Endometrium (tissue), 2 donors: ENCODE measurements at regions not wholly inside any gene's neighbourhood (a gene's known extent, or its start where the extent isn't known, plus 50 kb on each side); places are given as distances from the start of the nearest gene placed in this dataset.

Source experiments
- FAIRE-seq: peaks from 2 replicates; lab custom pipeline; 2012; peaks lifted over from hg19 to GRCh38; lab: Jason Lieb, UNC
- donor health status: control.
- donor health status: control.

DNA sequence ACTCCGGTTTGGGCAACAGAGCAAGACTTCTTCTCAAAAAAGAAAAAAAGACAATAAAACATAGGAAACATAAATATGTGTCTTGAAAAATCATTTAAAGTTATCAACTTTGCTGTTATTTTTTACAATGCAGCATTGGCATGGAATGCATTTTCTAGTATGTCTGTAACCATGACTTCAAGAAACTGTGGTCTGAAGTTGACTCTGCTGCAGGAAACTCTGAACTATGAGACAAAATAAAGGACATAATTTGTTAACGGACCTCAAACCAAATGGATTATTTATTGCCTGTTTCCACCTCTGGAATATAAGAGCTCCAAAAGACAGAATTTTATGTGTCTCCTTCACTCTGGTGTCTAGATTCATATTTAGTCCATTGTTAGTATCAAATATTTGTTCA lies 79.1 kb downstream of the TRIB2 start:
- FAIRE-seq, result peak; percentile 33

DNA sequence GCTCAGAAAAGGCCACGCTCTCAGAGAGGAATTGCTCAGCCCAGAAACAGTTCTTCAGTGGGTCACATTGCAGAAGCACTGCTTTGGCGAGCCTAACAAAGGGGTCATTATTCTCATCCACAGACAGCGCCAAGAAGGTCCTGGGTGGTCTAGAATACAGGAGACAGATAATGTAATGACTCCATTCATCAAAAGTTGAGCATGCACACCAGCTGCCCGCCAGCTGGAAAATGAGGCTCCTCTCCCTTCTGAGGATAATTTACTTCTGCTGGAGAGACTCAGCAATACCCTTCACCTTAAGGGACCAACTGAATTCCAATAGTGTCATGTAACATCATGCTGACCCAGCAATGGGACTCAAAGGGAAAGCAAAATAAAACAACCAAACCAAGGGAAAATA lies 79.9 kb downstream of the TRIB2 start:
- peak; percentile 99 for FAIRE-seq

DNA sequence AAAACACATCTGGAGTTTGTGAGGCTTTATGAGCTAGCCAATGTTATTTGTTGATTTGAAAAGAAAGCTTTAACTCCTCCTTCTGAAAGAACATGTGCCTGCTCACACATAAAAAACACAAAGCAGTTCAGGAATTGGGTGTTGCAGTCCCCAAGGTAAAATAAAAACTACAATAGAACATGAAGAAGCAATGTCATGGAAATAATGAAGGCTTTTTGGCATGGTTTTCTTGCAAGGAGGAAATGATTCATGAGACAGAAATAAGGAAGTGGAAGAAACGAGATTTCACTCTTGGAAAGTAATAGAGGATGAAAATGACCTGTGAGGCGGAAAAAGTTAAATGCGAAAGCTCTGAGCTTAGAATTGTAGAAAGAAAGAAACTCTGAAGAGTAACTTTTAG lies 81.1 kb downstream of the TRIB2 start:
- no peak for FAIRE-seq

DNA sequence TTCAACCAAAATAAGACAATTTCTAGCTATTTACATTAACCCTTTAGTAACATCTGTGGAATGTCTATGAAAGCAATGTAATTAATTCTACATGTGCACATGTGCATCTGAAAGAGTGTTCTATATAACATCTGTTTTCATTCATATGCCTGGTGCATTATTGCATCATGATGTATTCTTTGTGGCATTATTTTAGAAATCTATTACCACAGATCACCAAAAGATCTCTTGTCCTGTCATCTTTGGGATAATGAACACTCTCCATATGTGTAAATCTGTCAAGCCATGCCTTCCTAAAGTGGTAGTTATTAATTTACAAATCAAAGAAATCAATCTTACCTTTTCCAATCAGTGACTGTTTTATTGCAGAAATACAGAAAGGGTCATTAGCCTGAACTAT lies 86.9 kb downstream of the TRIB2 start:
- FAIRE-seq, result no peak

DNA sequence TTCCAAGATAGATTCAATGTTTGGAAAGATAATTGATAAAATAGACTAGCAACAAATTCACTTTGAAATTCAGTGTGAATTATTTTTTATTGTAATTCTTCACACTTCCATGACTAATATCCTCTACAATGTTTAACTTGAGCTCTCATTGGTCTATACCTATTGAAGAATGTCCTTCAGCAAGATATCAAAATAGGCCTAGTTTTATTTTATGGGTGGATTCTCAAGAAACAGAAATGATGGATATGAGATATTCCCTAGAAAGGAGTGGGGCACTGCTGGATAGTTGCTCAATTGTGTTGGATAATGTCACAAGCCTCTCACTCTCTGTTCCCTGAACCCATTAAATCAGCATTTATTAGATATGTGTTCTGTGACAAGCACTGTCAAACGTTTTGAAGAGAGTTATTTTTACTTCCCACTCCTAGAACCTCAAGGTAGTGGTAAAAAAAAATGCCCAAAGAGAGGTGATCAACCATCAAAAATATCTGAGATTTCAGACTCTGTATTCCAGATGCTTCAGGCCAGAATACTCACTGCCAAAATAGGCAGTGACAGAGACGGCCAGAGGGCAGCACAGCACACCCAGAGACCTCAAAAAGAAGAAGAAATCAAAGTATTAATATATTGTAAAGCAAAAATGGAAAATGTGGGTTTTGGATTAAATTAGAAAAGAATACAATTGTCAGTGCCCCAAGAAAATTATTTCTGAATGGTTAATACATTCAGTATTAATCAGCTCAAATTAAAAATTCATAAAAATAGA lies 87.5 kb downstream of the TRIB2 start:
- FAIRE-seq, result no peak

DNA sequence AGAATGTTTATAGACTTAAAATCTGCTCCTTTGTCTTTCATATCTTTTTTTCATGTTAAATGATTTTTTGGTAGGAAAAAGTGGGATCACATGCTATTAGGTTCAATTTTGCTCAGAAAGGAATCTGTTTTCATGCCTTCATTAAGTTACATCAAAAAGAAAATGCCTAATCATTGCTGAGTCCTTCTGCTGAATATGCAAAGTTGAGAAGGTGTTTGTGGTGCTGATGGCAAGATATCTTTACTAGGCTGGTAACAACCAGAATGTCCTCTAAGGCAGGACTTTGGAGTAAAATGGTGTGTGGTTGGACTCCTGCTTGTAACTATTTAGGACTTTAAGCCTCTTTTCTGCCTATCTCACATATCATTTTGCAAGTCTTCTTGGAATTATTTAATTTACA lies 88.3 kb downstream of the TRIB2 start:
- FAIRE-seq, result no peak

DNA sequence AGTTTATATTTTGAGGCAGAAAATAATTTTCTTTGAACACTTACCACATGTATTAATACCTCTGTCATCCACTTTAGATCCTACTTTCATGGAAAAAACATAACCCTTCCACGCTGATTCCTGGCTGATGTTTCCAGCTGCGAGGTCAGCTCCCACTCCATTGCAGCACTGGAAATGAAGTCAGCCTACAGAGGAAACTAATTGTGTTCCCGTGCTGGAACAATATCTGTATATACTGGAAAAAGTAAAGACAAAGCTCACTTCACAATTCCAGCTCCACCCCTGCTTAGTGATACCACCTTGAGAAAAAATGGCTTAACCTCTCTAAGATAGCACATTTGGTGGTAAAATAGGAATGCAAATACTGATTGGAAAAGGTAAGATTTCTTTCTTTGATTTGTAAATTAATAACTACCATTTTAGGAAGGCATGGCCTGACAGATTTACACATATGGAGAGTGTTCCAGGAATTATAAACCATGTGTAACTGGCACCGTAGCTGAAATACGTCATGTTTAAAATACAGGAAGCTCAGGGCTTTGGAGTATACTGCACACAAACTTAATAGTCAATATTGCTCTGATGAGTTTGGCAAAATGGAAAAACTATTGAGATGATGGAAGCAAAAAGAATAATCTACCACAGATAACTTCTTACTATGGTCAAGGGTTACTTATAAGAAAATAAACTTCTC lies 90.0 kb downstream of the TRIB2 start:
- FAIRE-seq, result no peak

DNA sequence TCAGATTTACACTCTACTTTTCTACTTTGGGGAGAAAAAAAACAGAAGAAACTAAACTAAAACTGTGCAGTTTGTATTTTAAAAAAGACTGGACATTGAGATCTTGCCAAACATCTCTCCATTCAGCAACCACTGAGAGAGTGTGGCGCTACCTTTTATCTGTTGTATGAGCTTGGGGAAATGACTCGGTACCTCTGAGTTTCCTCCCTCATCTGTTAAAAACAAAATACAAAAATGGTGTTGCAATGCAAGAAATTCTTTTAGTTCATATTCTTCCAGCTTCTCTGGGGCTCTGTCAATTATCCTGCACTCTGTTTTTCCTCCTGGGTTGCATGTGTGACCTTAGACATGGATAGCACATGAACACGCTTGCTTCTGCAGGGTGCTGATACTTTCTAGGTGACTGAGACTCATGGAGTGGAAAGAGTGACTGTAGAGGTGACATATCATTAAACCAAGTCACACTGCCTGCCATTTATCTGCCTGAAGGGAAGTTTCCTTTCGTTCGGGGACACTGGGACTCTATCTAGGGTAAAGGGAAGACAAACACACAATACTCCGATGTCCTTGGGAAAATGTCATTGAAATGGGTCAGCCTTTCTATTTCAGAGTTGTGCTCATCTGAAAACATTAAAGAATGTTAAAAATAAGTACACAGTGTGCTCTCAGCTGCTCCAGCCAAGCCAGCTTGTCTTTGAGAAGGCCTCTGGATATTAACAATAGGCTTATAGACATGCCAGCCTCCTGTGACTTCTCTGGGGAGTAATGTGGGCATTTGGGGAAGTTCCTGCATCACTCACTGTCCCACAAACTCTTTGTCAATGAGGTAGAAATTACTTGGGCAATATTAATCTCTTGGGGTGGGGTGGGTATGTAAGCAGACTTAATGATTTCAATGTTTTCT lies 91.4 kb downstream of the TRIB2 start:
- no peak for FAIRE-seq

DNA sequence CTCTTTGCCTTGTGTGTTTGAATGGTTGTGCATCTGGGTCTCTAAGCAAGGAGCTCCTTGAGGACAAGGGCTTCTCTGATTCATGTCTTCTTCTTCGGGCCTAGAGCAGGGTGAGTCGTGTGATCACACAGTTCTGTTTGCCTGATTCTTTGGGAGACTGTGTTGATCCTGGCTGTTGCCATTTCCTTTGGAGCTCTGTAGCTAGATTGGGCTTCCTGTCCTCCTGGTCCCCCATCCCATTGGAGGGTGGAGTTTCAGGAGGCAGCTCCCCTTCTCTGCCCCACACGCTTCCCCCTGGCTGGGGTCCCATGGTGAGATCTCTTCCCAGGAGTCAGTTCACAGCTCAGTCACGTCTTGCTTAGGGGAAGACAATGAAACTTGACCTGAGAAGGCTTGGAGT lies 92.8 kb downstream of the TRIB2 start:
- no peak for FAIRE-seq

DNA sequence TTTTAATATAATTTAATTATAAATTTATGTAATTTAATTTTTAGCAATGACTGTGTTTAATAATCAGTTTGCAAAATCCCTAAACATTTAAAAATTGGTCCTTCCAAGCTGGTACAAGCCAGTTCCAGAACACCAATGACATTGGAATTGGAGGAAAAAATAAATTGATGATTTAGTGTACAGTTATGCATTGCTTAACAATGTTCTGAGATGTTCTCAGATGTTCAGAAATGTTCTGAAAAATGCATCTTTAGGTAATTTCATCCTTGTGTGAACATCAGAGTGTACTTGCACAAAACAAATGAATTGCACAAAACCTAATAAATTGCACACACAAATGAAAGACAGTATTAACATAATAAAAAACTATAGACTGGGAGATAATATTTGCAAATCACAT lies 95.2 kb downstream of the TRIB2 start:
- no peak for FAIRE-seq

DNA sequence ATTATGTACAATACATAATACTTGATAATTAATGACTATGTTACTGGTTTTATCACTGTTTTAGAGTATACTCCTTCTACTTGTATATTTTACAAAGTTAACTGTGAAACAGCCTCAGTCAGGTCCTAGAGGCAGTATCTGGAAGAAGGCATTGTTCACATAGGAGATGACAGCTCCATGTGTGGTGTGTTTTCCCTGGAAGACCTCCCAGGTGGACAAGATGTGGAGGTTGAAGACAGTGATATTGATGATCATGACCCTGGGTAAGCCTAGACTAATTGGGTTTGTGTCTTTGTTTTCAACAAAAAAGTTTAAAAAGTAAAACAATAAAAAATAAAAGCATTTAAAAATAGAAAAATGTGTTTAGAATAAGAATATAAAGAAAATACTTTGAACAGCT lies 96.4 kb downstream of the TRIB2 start:
- no peak for FAIRE-seq

DNA sequence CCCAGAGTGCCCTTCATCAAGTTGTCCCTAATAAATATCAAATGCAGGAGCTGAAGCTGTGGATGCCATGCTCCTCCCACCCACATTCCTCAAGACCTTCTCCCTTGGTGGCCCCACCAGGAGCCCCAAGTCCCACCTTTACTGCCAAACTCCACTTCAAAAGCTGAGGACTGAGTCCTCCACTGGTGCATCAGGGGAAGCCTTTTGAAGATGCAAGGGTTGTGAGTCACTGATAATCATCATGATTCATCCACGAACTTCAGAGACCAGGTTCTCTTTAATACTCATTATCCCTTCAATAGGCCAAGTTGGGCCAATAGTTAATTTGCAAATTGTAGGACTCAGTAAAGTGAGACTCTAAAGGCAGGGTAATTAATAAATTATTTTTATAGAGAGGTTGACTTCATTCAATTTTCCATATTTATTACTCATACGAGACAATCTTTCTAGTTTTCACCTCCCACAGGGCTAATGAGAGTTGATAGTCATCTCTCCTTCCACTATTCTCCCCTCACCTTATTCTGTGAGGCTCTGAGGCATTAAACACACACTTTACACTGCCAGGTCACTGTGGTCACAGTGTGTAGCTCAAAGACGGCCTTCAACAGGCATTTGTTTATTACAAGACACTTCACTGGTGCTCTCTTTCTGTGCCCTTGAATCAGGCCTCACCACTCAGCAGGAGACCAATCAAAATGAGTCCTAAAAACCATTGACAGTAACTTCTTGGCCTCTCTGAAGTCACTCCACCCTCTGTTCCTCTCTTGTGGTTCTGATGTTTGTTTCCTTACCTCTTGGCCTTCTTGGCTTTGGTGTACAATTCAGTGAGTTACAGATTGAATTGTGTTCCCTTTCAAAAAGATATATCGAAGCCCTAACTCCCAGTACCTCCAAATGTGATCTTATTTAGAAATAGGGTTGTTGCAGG lies 99.9 kb downstream of the TRIB2 start:
- FAIRE-seq, result no peak

DNA sequence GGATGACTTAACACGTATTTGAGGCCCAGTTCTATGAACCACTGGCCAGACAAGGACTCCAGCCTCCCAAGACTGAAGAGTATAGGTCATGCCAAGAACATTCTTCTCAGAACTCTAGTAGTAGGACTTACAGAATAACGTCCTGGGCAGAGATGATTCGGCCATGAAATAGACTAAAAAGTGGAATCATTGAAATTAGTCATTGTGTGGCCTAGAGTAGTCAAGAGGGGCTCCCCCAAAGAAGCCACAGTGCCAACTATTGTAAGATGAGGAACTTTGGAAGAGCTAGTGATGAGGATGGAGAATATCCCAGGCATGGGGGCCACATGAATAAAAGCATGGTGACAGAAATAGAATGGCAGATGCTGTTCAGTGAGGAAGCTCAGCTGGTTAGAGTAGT lies 101.1 kb downstream of the TRIB2 start:
- no peak for FAIRE-seq

DNA sequence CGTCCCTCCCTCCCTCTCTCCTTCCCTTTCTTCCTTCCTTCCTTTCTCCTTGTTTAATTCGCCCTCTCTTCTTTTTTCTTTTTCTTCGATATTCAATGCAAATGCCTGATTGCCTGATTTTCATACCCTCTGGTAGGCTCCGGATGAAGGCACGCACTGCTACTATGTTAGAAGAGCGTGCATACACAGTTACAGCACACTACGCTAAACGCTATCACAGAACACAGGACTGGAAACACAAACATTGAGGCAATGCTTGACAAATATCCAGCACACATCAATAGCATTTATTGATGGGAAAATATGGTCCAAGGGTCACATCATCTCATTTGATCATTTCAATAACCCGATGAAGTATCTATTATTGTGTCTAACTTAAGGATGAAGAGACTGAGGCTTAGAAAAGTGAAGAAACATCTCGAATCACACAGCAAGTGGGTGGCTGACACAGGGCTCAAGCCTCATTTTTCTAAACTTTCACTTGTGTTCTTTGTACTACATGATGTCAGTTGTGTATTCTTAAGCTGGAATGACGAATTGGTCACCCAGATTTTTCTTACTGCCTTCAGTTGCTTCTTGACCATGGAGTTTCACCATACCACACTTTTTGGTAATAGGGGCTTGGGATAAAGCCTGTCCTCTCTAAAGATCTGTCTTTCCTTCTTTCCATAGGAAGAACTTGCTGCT lies 101.8 kb downstream of the TRIB2 start:
- no peak for FAIRE-seq

DNA sequence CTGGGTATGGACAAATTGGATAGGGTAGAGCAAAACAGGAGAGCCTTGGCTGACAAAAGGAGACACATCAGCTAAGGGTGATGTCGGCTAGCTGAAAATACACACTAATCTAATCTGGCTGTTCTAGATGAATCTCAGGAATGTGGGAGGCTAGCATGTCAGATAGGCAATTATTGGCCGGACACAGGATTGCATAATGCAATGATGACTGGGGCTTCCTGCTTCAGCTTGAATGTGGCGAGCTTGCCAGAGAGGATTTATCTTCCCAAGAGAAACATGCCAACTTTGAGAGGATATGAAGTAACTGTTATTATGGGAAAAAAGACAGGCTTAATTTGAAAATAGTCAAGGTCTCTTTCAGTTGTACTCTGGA lies 102.4 kb downstream of the TRIB2 start:
- peak; percentile 91 for FAIRE-seq

DNA sequence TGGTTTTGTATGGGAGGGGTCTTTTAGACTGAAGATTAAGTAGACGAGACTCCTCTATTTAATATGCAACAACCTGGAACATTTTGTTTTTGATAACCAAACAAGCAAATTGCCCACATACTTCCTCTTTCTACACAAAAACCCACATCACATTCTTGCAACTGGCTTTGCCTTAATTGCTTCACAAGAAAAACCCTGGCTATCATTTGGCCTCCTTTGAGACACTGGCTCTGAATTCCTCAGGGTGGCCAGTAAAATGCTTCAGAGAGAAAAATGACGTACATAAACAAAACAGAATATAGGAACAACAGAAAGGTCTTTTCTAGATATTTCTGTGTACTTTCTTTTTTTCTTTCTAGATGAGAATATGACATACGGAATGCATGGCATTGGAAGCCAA lies 103.0 kb downstream of the TRIB2 start:
- no peak for FAIRE-seq

DNA sequence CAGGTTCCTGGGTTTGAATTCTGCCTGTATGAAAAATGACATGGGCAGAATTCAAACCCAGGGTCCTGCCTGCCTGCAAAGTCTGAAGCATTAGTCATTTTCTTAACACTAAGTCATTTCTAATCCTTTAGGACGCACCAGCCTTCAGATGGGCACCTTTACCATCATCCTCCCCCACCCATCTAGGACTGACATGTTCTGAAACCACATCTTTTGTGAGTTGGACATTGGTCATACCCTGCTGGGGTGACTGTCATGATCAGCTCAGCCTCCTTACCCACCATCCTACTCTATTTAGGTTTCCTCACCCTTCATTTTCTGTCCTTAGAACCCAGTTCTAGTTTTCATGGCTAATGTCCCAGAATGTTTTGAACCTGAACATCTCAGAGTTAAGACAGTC lies 104.9 kb downstream of the TRIB2 start:
- no peak for FAIRE-seq

DNA sequence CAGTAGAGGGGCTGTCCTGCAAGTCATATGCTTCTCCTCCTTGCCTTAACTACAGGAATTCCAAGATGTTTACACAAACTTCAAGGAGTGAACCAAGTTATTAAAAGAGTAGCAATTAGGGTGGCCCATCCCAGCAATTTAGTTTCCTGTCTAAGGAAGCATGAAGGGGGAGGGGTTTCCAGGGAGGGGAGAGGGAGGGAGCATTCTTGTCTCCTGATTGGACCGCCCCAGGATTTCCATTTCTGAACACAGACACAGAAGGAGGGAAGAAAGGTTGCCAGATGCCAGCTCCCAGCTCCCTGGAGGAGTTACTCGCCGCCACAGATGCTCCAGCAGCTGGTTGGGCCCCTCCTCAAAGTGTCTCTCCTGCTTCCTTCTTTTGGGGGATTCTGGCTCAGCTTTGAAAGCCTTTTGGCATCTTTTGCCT lies 107.6 kb downstream of the TRIB2 start:
- peak; percentile 71 for FAIRE-seq

DNA sequence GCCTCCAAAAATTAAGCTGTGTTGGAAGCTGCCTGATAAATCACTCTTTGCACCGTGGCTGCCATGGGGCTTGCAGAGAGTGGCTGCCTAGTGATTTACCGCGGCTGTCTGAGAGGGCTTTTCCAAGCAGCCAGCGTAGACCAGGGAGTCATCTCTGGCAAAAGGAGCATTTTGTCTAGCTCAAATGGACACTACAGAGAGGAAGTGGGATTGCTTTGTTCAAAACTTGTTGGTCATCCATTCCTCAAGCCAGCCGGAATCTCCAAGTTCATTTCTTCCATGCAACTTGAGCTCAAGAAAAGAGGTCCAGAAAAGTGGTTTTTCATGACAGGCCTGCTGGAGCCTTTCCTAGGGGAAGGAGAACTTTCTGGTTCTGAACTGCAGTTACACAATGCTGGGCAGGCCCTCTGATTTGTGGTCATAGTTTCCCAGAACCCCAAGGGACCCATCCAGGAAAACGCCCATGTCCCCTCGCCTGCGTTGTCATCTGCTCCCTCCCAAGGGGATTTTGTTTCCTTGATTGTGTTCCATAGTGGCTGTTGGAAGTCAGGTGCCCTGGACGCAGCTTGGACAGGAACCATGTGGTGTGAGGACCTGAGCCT lies 108.1 kb downstream of the TRIB2 start:
- no peak for FAIRE-seq

DNA sequence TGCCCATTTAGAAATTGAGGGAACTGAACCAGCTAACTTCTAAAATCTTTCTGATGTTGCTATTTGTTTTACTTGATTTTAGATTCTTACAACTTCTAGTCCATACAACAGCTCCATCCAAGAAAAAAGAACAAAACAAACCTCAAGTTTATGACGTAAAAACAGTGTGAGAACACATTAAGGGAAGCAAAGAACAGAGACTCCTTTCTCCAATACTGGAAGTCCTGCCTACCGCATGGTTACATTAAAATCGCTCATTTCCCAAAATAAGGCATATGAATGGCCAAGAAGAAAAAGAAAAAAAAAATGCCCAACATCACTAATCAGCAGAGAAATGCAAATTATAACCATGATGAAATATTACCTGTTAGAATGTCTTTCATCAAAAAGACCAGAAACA lies 110.0 kb downstream of the TRIB2 start:
- FAIRE-seq, result no peak

DNA sequence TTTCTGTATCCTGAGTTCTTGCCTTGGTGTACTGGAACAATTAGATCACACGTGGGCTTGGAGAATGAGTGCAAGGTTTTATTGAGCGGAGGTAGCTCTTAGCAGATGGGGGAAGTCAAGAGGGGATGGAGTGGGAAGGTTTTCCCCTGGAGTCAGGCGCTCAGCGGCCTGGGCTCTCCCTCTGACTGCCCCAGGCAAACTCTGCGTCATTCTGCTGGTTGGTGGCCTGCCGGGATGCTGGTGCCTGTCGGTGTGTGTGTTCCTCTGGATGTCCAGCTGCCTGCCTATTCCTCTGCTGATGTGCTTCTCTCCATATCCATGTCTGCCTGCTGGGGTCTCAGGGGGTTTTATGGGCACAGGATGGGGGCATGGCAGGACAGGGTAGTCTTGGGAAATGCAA lies 111.0 kb downstream of the TRIB2 start:
- no peak for FAIRE-seq
